NOMO-1 treated with DMSO at 0.1 percent for 48 hours (cell line): ENCODE measurements at regions not wholly inside any gene's neighbourhood (a gene's known extent, or its start where the extent isn't known, plus 50 kb on each side); places are given as distances from the start of the nearest gene placed in this dataset.
"Not testable (repeated sequence)": the region's sequence is repeated elsewhere in the genome, so short reads cannot be mapped to it uniquely, and the experiment has no call there.

ENCODE experiments used
- DNase-seq: peaks from one replicate; lab custom pipeline; 2025; ENCODE audit not compliant: unreplicated experiment; lab: John Stamatoyannopoulos, UW

DNA sequence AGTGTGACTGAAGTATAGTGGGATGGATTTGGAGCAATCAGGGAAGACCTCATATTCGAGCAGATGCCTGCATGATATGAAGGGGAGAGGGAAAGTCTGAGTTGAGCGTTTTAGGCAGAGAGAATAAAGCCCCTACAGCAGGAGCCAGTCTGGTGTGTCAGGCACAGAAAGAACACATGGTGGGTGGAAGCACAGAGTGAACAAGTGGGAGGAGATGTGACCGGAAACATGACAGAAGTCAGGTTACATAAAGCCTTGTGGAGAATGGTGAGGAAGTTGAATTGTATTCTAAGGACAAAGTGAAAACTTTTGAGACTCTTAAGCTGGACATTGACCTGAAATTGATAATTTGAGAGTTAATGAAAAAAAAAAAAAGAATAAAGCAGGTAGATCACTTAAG is 541.0 kb downstream of the PLOD2 start:
- no peak for DNase-seq

DNA sequence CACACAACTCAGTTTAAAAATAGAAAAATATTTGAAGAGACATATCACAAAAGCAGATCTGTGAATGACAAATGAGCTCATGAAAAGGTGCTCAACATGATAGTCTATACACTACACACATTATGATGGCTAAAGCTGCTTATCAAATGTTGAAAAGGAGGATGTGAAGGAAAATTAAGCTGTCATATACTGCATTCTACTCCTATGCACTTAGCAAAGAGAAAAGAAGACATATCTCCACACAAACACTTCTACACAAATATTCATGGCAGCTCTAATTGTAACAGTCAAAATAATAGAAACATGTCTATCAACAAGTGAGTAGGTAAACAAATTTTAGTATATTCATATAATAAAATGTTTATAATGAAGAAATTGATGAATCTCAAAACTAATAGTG is 540.5 kb downstream of the PLOD2 start:
- no peak for DNase-seq

DNA sequence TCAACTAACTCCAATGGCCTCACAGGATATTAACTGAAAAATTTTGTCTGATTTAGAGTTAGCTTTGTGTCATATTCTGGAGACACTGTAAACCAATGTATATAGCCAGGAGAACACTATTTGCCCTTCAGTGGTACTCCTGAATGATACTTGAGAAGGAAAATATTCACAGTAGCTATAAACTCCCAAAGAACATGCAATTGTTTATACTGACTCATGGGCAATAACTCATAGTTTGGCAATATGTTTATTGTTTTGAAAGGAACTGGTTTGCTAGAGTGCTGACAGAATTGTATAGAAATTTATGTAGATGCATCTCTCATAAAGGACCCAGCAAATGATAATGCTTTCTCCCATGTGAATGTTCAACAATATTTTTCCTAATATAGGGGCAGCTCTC is 537.6 kb downstream of the PLOD2 start:
- no peak for DNase-seq

DNA sequence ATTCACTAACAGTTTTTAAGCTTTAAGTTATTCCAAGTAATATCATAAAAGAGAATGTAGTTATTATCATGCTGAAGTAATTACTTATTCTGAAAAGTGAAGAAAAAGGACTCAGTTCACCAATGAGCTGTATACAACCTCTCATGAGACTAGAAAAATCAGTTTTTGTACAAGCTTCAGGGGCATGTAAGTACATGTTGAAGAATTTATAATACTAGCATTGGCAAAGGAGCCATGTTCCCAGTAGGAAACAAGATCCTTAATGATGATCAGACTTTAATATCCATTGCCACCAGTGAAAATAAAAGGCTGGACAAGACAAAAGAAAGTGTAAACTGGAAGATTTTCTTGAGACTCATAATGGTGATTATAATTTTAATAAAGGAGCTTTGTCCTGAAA is 532.8 kb downstream of the PLOD2 start:
- DNase-seq = no peak

DNA sequence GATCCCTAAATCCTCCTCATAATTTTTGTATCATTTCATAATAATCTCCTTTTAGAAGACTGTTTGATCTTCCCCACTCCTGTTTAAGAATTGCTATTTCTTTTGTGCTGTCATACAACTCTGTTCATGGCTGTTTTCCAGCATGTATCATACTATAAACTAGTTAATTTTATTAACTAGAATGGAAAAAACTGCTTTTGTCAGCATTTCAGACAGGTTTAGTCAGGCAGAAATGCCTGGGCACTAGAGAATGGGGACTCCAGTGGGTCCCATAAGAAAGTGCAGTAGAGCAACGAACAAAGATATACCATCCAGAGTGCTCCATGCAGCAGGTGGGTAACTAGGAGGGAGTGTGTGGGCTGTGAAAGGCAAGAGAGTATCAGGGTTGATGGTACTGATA is 523.9 kb downstream of the PLOD2 start:
- no peak for DNase-seq

DNA sequence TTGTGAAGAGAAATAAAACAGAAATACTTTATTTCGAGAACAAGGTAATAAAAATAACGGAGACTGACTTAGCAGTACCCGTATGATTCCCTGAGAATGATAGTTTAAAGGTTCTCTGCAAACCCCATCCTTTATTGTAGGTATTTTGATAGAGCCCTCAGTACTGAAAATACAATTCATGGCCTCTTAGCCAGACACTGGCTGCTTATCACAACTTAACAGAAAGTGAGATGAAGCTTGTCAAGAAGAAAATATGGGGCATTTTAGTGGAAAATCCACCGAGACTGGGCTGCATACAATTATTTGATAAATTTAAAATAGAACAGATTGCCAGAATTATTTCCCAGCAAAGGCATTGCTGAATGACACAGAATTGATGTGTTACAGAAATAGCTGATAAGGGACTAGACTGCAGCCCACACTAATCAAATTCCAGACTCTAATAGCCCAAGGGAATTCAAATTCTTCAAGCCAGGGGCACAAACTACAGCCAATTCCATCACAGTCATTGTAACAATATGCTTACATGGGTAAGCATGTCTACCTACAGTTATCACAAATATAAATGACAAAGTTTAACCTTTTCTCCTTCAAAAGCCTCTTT is 521.9 kb downstream of the PLOD2 start:
- DNase-seq = no peak

DNA sequence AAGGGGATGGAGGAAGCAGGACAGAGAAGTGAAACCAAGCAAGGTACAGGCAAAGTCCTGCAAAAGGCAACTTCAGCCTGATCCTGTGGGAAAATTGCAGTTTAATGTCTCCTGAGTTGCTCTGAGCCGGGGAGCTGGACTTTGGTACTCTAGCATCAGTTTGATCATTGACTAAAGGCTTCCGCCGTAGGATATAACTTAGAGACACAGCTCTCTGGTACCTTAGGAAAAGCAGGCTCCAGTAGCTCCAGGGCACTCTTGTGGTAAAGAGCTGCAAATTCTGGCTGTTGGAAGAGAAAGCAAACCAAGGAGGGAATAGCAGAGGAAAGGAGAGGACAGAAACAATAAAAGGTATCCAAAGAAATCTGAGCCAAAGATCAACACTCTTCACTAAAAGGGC is 521.1 kb downstream of the PLOD2 start:
- DNase-seq = no peak

DNA sequence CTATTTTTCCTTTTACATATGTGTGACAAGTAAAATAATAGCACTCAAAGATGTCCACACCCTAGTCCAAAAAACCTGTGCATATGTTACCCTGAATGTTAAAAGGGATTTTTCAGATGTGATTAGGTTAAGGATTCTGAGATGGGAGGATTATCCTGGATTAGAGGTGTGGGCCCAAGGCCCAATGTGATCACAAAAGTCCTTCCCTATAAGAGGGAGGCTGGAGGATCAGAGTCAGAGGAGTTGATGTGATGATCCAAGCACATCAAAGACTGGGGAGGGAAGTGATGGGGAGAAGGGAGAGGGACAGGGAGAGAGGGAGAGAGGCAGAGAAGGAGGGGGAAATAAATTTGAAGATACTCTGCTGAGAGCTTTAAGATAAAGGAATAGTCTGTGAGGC is 512.6 kb downstream of the PLOD2 start:
- no peak for DNase-seq

DNA sequence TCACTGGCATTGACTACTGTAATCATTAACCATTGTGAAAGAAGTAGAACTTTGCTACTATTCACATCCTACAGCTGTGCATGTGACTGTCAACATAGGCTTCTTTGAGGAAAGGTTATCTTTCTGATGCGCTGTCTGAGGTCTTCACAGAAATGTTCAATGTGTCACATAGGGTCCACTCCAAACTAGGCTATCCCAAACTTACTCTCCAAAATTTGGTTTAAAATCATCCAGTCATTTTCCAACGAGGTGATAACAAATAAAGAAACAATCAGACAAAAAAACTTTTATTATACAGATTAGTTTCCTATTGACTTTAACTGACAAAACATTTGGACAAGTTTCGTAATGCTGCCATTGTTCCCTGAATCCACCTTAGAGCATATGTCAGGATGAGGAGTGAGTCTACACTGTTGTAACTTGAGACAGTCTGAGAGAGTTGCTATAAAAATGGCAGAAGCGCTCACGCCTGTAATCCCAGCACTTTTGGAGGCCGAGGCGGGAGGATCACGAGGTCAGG is 511.6 kb downstream of the PLOD2 start:
- DNase-seq = no peak

DNA sequence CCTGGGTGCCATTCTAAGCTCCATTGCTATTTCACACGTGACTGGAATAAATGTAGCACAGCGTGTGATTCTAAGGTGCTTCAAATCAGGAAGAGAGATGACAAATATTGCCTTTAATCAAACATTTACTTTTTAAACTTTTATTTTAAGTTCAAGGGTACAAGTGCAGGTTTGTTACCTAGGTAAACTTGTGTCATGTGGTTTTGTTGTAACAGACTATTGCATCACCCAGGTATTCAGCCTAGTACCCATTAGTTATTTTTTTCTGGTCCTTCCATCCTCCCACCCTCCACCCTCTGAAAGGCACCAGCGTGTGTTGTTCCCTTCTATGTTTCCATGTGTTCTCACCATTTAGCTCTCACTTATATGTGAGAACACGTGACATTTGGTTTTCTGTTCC is 510.8 kb downstream of the PLOD2 start:
- no peak for DNase-seq

DNA sequence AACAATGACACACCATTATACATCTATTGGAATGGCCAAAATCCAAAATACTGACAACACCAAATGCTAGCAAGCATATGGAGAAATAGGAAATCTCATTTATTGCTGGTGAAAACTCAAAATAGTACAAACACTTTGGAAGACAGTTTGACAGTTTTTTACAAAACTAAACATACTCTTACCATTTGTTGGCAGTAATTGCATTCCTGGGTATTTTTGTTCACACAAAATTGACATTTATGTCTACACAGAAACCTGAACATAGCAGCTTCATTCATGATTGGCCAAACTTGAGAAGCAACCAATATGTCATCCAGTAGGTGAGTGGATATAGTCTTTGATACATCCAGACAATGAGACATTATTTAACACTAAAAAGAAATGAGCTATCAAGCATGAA is 489.9 kb downstream of the PLOD2 start:
- no peak for DNase-seq

DNA sequence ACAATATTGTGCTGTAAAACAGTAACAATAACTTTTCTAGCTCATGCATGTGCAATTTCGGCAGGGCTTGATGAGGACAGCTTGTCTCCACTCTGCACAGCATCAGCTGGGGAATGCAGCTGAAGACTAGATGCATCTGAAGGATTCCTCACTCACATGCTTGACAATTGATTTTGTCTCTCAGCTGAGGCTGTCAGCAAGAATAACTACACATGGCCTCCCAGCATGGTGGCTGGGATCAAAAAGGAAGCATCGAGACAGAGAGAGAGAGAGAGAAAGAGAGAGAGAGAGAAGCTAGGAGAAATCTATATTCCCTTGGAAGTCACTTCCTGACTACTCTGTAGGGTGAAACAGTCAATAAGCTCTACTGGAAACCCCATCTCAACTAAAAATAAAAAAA is 487.1 kb downstream of the PLOD2 start:
- DNase-seq = no peak

DNA sequence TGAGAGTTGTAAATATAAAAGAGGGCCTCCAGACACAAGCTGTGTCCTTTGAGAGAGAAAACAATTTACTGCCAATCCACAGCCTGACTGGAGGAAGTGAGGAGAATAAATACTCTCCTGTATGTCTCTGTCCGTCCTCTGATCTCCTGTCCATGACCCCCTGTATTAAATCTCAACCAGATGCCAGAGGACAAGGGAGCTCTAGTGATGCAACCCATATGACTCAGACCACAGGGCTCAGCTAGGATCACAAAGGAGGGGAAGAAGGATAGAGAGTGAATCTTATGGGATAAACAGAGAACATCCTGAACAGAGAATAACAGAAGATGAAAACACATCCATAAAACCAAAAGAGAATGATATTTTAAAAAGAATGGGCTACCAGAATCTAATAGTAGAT is 482.6 kb downstream of the PLOD2 start:
- DNase-seq = no peak

DNA sequence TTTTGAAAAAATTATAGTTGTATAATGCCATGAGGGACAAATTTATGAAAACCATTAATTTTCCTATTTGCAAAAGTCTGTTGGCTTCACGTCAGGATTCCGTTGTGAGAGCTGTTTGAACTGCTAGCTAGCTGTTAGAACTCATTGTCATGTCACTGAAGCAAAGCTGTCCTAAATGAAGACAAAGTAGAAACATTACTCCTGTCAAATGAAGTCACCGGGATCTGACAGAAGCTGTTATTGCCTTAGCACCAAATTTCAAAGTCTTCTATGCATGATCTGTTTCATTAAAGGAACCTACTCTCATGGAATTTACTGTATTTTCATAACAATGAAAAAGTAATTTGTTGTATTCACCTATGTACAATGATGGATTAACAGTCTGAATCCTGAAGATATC is 479.8 kb downstream of the PLOD2 start:
- no peak for DNase-seq

DNA sequence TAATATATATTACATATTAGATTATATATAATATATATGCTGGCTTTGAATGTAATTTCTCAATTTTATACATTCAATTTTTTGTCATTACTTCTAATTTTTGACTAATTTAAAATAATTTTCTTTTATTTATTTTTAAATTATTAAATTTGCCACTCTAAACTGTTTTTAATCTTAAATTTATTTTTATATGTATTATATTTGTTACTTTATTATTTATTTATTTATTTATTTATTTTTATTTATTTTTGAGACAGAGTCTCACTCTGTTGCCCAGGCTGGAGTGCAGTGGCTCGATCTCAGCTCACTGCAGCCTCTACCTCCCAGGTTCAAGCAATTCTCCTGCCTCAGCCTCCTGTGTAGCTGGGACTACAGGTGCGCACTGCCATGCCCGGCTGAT is 473.0 kb downstream of the PLOD2 start:
- not testable (repeated sequence) for DNase-seq

DNA sequence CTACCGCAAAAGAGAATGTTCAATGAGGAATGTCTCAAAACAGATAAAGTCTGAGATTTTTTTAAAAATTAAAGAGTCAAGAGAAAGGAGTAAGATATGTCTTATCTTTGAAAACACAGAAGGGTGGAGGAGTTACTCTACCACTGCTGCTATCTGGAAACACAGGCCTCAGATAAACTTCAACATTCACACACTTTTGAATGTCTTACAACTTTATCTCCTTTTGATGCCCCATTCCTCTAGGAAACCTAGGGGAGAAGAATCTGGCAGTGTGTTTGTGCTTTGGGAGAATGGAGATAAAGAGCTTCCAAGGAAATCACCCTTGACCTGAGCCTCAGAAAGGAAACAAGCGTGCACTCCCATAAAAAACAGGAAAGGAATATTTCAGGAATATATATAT is 468.2 kb downstream of the PLOD2 start:
- no peak for DNase-seq

DNA sequence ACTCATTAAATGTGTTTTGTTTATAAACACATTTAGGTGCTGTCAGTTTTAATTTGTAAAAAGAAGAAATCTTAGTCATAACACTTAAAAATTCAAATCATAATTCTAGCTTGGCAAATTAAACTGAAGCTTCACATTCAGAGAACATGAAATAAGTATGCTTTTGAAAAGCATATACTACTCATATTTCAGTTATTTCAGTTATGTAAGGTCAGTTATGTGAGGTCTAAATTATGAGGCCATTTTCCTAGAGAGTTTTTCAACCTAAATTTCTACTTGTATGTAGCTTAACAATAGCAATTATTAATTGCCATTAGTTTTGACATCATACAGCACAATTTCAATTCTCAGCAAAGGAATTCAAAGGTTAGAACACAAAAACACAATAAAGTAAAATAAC is 465.0 kb downstream of the PLOD2 start:
- DNase-seq = no peak

DNA sequence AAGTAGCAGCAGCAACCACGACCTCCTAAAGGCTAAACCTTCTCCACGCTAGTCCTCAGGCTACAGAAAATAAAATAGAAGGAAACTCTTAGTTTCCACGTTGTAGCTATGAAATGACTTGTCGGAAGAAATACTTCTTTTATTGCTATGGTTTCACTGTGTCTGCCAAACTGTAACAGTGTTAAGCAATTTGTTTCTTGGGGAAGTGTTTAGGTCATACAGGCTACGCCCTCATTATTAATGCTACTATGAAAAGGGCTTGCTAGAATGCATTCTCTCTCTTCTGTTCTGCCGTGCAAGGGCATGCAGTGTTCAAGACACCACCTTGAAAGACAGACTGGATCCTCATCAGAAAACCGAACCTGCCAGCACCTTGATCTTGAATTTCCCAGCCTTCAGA is 462.7 kb downstream of the PLOD2 start:
- DNase-seq = peak; percentile 92

DNA sequence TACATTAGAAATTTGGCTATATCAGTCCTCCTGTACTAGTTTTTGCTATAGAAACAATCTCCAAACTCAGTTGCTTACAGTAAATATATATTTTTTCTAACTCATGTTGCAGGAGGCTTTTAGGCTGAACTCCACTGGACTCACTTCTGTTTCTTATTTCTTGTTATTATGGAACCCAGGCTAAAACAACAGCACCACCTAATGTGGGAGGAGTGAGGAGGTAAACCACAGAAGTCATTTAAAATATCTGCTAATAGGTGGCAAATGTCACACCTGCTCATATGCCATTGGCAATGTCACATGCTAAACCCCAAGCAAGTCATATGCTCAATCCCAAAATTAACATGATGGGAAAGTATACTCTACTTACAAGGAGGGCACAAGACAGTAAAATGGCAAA is 462.2 kb downstream of the PLOD2 start:
- DNase-seq = no peak

DNA sequence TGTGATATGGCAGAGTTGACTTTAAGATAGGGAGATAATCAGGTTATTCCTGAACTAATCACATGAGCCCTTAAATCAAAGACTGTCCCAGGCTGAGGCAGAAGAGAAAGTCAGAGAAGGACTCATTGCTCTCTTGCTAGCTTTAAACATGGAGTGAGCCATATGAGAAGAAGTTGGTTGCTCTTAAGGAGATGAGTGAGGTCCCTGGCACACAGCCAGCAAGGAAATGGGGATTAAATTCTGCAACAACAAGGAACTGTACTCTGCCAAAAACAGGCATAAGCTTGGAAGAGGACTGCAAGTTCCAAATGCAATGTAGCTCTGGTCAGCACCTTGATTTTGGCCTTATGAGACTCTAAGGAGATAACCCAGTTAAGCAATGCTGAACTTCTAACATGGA is 457.0 kb downstream of the PLOD2 start:
- DNase-seq = no peak

DNA sequence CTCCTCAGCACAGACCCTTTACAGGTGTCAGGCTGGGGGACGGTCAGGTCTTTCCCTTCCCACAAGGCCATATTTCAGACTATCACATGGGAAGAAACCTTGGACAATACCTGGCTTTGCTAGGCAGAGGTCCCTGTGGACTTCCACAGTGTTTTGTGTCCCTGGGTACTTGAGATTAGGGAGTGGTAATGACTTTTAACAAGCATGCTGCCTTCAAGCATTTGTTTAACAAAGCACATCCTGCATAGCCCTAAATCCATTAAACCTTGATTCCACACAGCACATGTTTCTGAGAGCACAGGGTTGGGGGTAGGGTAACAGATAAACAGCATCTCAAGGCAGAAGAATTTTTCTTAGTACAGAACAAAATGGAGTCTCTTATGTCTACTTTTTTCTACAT is 451.2 kb downstream of the PLOD2 start:
- not testable (repeated sequence) for DNase-seq

DNA sequence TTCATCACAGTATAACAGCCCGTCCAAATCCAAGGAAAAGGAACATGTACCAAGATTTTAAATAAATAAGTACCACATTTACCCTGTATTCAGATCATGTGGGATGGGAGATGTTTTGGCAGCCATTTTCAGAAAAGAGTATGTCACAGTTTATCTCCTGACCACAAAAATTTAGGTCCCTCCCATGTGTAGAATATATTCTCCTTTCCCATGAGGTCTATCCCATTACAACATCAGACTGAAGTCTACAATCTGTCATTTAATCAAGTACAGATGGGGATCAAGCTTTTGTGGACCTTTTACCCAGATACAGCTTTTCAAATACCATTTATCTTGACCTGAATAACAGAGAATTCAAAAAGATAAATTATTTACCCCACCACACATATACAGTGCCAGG is 444.5 kb downstream of the PLOD2 start:
- no peak for DNase-seq

DNA sequence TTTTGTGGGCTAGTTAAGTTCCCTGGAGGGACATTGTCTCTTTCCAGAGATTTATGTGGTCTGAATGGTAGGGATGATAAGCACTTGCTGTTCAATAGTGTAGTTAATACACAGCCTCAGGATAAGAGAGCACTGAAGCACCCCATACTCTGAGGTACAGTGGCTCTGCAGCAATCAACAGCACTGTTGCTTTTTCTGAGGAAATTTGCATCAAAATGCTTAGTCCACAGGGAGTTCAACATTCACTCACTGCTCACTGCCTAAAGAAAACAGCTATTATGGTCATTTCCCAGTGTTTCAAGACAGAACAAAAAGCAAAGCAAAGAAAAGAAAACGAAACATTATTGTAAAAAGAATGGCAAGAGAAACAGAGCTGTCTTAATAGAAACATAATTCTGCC is 441.9 kb downstream of the PLOD2 start:
- DNase-seq = no peak
